ENCODE measurements at regions not wholly inside any gene's neighbourhood (a gene's known extent, or its start where the extent isn't known, plus 50 kb on each side); places are given as distances from the start of the nearest gene placed in this dataset.

DNA sequence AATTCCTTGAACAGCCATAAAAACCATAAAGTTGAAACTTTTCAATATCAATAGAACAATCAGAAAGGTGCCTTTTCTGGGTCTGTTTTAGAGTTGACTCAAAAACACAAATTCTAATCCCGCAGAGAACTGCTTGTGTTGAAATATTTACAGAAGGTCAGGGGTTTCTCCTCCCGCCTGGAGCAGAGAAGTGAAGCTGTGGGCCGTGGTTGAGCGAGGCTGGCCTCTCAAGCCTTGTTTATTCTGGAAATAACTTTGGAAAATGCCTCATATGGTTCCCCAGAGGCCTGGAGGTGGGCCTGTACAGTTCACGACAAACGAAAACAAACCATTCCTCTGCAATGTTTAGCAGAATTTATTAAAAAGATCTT is 90.8 kb upstream of the ERRFI1 start (continued):
- TF ChIP-seq ZNF740 (CRISPR knock-in tag; IDR thresholded peaks at IDR 0.05) (no peak), MLX (CRISPR knock-in tag; IDR thresholded peaks at IDR 0.05) (no peak), PHF21A (CRISPR knock-in tag; IDR thresholded peaks at IDR 0.05) (peak; percentile 60; the same call in 1 of the 2 replicates), FOXA3 (CRISPR knock-in tag; IDR thresholded peaks at IDR 0.05) (peak; percentile 91), MTF2 (CRISPR knock-in tag; IDR thresholded peaks at IDR 0.05; ENCODE audit: borderline replicate concordance) (no peak), AGO1 (IDR thresholded peaks at IDR 0.05; ENCODE audit: low read depth, low read length, poor library complexity, severe bottlenecking) (no peak), GZF1 (CRISPR knock-in tag; IDR thresholded peaks at IDR 0.05) (no peak), POLR2AphosphoS5 (IDR thresholded peaks at IDR 0.05; ENCODE audit: low read depth, low read length) (peak; percentile 42; the same call in 1 of the 2 replicates), SMAD3 (CRISPR knock-in tag; IDR thresholded peaks at IDR 0.05) (0 out of 2 replicates have a peak, but pooled peaks have one; percentile 68), ZBTB26 (CRISPR knock-in tag; IDR thresholded peaks at IDR 0.05; ENCODE audit: borderline replicate concordance) (peak; percentile 89), CEBPG (CRISPR knock-in tag; IDR thresholded peaks at IDR 0.05) (peak; percentile 73; the same call in 1 of the 2 replicates), ZNF20 (CRISPR knock-in tag; IDR thresholded peaks at IDR 0.05) (no peak), ZNF775 (CRISPR knock-in tag; IDR thresholded peaks at IDR 0.05; ENCODE audit: borderline replicate concordance) (no peak), ZMYM3 (CRISPR knock-in tag; IDR thresholded peaks at IDR 0.05) (peak; percentile 43; the same call in 1 of the 2 replicates), CTCF (CRISPR knock-in tag; IDR thresholded peaks at IDR 0.05) (no peak), THAP11 (CRISPR knock-in tag; IDR thresholded peaks at IDR 0.05) (0 out of 2 replicates have a peak, but pooled peaks have one; percentile 16), E2F2 (CRISPR knock-in tag; IDR thresholded peaks at IDR 0.05; ENCODE audit: borderline replicate concordance) (no peak), PITX1 (CRISPR knock-in tag; IDR thresholded peaks at IDR 0.05) (peak; percentile 86), ZNF83 (CRISPR knock-in tag; IDR thresholded peaks at IDR 0.05; ENCODE audit: borderline replicate concordance) (no peak), PLSCR1 (CRISPR knock-in tag; IDR thresholded peaks at IDR 0.05; ENCODE audit: borderline replicate concordance) (no peak)
- TF ChIP-seq, protein P1, sequence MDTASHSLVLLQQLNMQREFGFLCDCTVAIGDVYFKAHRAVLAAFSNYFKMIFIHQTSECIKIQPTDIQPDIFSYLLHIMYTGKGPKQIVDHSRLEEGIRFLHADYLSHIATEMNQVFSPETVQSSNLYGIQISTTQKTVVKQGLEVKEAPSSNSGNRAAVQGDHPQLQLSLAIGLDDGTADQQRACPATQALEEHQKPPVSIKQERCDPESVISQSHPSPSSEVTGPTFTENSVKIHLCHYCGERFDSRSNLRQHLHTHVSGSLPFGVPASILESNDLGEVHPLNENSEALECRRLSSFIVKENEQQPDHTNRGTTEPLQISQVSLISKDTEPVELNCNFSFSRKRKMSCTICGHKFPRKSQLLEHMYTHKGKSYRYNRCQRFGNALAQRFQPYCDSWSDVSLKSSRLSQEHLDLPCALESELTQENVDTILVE (CRISPR knock-in tag; IDR thresholded peaks at IDR 0.05): no peak; the same call in 1 of the 2 replicates
- TF ChIP-seq, protein P2, sequence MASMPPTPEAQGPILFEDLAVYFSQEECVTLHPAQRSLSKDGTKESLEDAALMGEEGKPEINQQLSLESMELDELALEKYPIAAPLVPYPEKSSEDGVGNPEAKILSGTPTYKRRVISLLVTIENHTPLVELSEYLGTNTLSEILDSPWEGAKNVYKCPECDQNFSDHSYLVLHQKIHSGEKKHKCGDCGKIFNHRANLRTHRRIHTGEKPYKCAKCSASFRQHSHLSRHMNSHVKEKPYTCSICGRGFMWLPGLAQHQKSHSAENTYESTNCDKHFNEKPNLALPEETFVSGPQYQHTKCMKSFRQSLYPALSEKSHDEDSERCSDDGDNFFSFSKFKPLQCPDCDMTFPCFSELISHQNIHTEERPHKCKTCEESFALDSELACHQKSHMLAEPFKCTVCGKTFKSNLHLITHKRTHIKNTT (CRISPR knock-in tag; IDR thresholded peaks at IDR 0.05): no peak
